H9 (cell line): ENCODE measurements at regions not wholly inside any gene's neighbourhood (a gene's known extent, or its start where the extent isn't known, plus 50 kb on each side); places are given as distances from the start of the nearest gene placed in this dataset.

Experiments used
- DNase-seq: peaks from one replicate; pipeline ENCODE4 v3.0.0-alpha.2; 2017
- H2AFZ ChIP-seq: one replicate; pipeline ENCODE4 v1.6.1; 2013; ENCODE audit warnings: mild to moderate bottlenecking, low read length, control low read depth, moderate library complexity
- H2AK5ac ChIP-seq: 2 replicates; pipeline ENCODE4 v1.6.1; 2013; ENCODE audit warnings: low read length, control low read depth, mixed read lengths; ENCODE audit not compliant: insufficient read length
- H2BK120ac ChIP-seq: one replicate; pipeline ENCODE4 v1.6.1; 2013; ENCODE audit warnings: low read depth, mild to moderate bottlenecking, low read length, control low read depth, inconsistent platforms; ENCODE audit not compliant: poor library complexity, severe bottlenecking
- H2BK12ac ChIP-seq: 2 replicates; pipeline ENCODE4 v1.6.1; 2013; ENCODE audit warnings: low read length, control low read depth, mixed read lengths, low read depth; ENCODE audit not compliant: insufficient read length
- H2BK15ac ChIP-seq: 2 replicates; pipeline ENCODE4 v1.6.1; 2013; ENCODE audit warnings: low read depth, low read length, control low read depth
- H2BK20ac ChIP-seq: one replicate; pipeline ENCODE4 v1.6.1; 2013; ENCODE audit warnings: low read depth, mild to moderate bottlenecking, low read length, control low read depth, inconsistent platforms; ENCODE audit not compliant: poor library complexity, severe bottlenecking
- H2BK5ac ChIP-seq: 2 replicates; pipeline ENCODE4 v1.6.1; 2013; ENCODE audit warnings: low read length, control low read depth, mixed read lengths; ENCODE audit not compliant: insufficient read length
- H3K14ac ChIP-seq: 2 replicates; pipeline ENCODE4 v1.6.1; 2013; ENCODE audit warnings: low read length, control low read depth; ENCODE audit not compliant: insufficient read depth
- H3K18ac ChIP-seq: 2 replicates; pipeline ENCODE4 v1.6.1; 2013; ENCODE audit warnings: low read depth, mild to moderate bottlenecking, mixed read lengths, low read length, control low read depth; ENCODE audit not compliant: insufficient read length
- H3K23ac ChIP-seq: 2 replicates; pipeline ENCODE4 v1.6.1; 2013; ENCODE audit warnings: low read length, control low read depth, mixed read lengths, low read depth; ENCODE audit not compliant: insufficient read length
- H3K23me2 ChIP-seq: 2 replicates; pipeline ENCODE4 v1.6.1; 2013; ENCODE audit warnings: low read depth, mild to moderate bottlenecking, mixed read lengths, low read length, control low read depth; ENCODE audit not compliant: insufficient read length, poor library complexity, severe bottlenecking
- H3K27ac ChIP-seq: 2 replicates; pipeline ENCODE4 v1.5.1; 2013; ENCODE audit warnings: low read length, control low read depth, mixed read lengths, low read depth; ENCODE audit not compliant: insufficient read length
- H3K27me3 ChIP-seq: 2 replicates; pipeline ENCODE4 v1.6.1; 2013; ENCODE audit warnings: low read length, control low read depth, inconsistent platforms; ENCODE audit not compliant: insufficient read depth
- H3K4ac ChIP-seq: 2 replicates; pipeline ENCODE4 v1.6.1; 2013; ENCODE audit warnings: low read depth, mild to moderate bottlenecking, control low read depth, inconsistent platforms, low read length, moderate library complexity
- H3K4me1 ChIP-seq: 2 replicates; pipeline ENCODE4 v1.6.1; 2013; ENCODE audit warnings: low read length, control low read depth, inconsistent platforms; ENCODE audit not compliant: insufficient read depth
- H3K4me2 ChIP-seq: 2 replicates; pipeline ENCODE4 v1.6.1; 2013; ENCODE audit warnings: low read length, control low read depth, mixed read lengths; ENCODE audit not compliant: insufficient read length, insufficient read depth
- H3K56ac ChIP-seq: 2 replicates; pipeline ENCODE4 v1.6.1; 2013; ENCODE audit warnings: low read depth, mild to moderate bottlenecking, mixed read lengths, low read length, control low read depth; ENCODE audit not compliant: insufficient read length
- H3K79me1 ChIP-seq: 2 replicates; pipeline ENCODE4 v1.6.1; 2013; ENCODE audit warnings: low read depth, mild to moderate bottlenecking, moderate library complexity, low read length, control low read depth, inconsistent platforms; ENCODE audit not compliant: insufficient read depth, poor library complexity, severe bottlenecking
- H3K79me2 ChIP-seq: 2 replicates; pipeline ENCODE4 v1.6.1; 2013; ENCODE audit warnings: low read length, control low read depth, inconsistent platforms; ENCODE audit not compliant: insufficient read depth
- H3K9ac ChIP-seq: 2 replicates; pipeline ENCODE4 v1.6.1; 2013; ENCODE audit warnings: low read length, control low read depth, mixed read lengths; ENCODE audit not compliant: insufficient read length; ENCODE audit errors: extremely low read depth
- H3K9me3 ChIP-seq: one replicate; pipeline ENCODE4 v1.6.1; 2013; ENCODE audit warnings: low read depth, low read length, inconsistent platforms; ENCODE audit not compliant: control insufficient read depth
- H3T11ph ChIP-seq: one replicate; pipeline ENCODE4 v1.6.1; 2013; ENCODE audit warnings: mild to moderate bottlenecking, low read length, control low read depth, inconsistent platforms
- H4K20me1 ChIP-seq: one replicate; pipeline ENCODE4 v1.6.1; 2013; ENCODE audit not compliant: control insufficient read depth, insufficient read length, insufficient read depth
- H4K5ac ChIP-seq: 2 replicates; pipeline ENCODE4 v1.6.1; 2013; ENCODE audit warnings: low read depth, mild to moderate bottlenecking, mixed read lengths, low read length, control low read depth; ENCODE audit not compliant: insufficient read length
- H4K8ac ChIP-seq: replicated peaks from 2 replicates; pipeline ENCODE4 v1.6.1; 2013; ENCODE audit warnings: low read length, control low read depth, mixed read lengths, low read depth; ENCODE audit not compliant: insufficient read length
- H4K91ac ChIP-seq: 2 replicates; pipeline ENCODE4 v1.6.1; 2013; ENCODE audit warnings: low read depth, mild to moderate bottlenecking, moderate library complexity, mixed read lengths, low read length, control low read depth; ENCODE audit not compliant: insufficient read length
- H3K27ac Mint-ChIP-seq, 3 experiments: 2 replicates in 2 of 3; 3 replicates in 1 of 3; pipeline ENCODE4 v1.8.0; 2020 to 2021; ENCODE audit warnings: mixed read lengths in 3 of 3, mild to moderate bottlenecking in 1 of 3, moderate library complexity in 1 of 3
- H3K27me3 Mint-ChIP-seq: 2 replicates; pipeline ENCODE4 v1.8.0; 2021; ENCODE audit warnings: low read depth, mild to moderate bottlenecking, moderate library complexity, mixed read lengths
- H3K36me3 Mint-ChIP-seq, 3 experiments: 2 replicates in 2 of 3; 3 replicates in 1 of 3; pipeline ENCODE4 v1.8.0; 2020 to 2021; ENCODE audit warnings: low read depth in 3 of 3, mixed read lengths in 3 of 3; ENCODE audit not compliant: insufficient read depth in 1 of 3
- H3K4me1 Mint-ChIP-seq, 2 experiments: 2 replicates each; pipeline ENCODE4 v1.8.0; 2020; ENCODE audit warnings: mixed read lengths in 2 of 2
- H3K4me3 Mint-ChIP-seq, 2 experiments: 2 replicates in 1 of 2; 3 replicates in 1 of 2; pipeline ENCODE4 v1.8.0; 2020 to 2021; ENCODE audit warnings: mild to moderate bottlenecking in 2 of 2, mixed read lengths in 2 of 2, moderate library complexity in 1 of 2
- H3K9me3 Mint-ChIP-seq, 2 experiments: 2 replicates in 1 of 2; 3 replicates in 1 of 2; pipeline ENCODE4 v1.8.0; 2020; ENCODE audit warnings: mild to moderate bottlenecking in 2 of 2, mixed read lengths in 2 of 2, moderate library complexity in 1 of 2
- CTCF ChIP-seq: fragments of 200-600 bp; sonication (generic); conservative IDR thresholded peaks from 3 replicates; pipeline ENCODE4 v1.8.0; 2021; ENCODE audit warnings: antibody characterized with exemption, mild to moderate bottlenecking
- WGBS: extraction: QIAGEN DNeasy Blood & Tissue Kit; methylation state at CpG from one replicate; pipeline ENCODE4 v1.1.7; 2013; ENCODE audit warnings: missing lambda C conversion rate, low lambda C conversion rate, mixed read lengths; ENCODE audit not compliant: insufficient read length; ENCODE audit errors: extremely low coverage; 5-methylcytosine and 5-hydroxymethylcytosine counted together

GRCh38 chr20:24797745-24798655, 151.1 kb upstream of the CST7 start:
- no peak overlapping the region for H3K23ac ChIP-seq
- H3K56ac ChIP-seq, result no peak overlapping the region
- H3K4me1 Mint-ChIP-seq, result peaks cover 0 to under 1% of the 10 kb centered on the region in 2 experiments; a peak in 1 of 4 replicates
- H2BK120ac ChIP-seq, result no peak overlapping the region
- no peak for TF ChIP-seq CTCF
- H4K8ac ChIP-seq, result no peak overlapping the region
- H3K4me1 ChIP-seq, result no peaks in the 10 kb centered on the region
- H3K9me3 ChIP-seq, result no peaks in the 10 kb centered on the region
- no peak overlapping the region for H3K14ac ChIP-seq
- H3T11ph ChIP-seq, result no peak overlapping the region
- no peak overlapping the region for H3K4me2 ChIP-seq
- no peaks in the 10 kb centered on the region; a peak in 1 of 7 replicates for H3K36me3 Mint-ChIP-seq
- H2BK15ac ChIP-seq, result no peak overlapping the region
- H3K4me3 Mint-ChIP-seq, result no peak overlapping the region
- no peaks in the 10 kb centered on the region for H3K23me2 ChIP-seq
- H3K9me3 Mint-ChIP-seq, result no peaks in the 10 kb centered on the region
- DNase-seq, result no peak
- H2AK5ac ChIP-seq, result no peak overlapping the region
- no peaks in the 10 kb centered on the region for H3K79me1 ChIP-seq
- H2BK12ac ChIP-seq, result no peak overlapping the region
- H3K4ac ChIP-seq, result no peak overlapping the region
- H3K27me3 ChIP-seq, result no peaks in the 10 kb centered on the region
- H4K20me1 ChIP-seq, result no peaks in the 10 kb centered on the region
- no peak overlapping the region for H2AFZ ChIP-seq
- no peak overlapping the region for H4K91ac ChIP-seq
- H2BK20ac ChIP-seq, result no peak overlapping the region
- no peak overlapping the region for H3K27ac Mint-ChIP-seq
- no peak overlapping the region for H3K18ac ChIP-seq
- no peak overlapping the region for H3K27ac ChIP-seq
- H3K79me2 ChIP-seq, result no peaks in the 10 kb centered on the region
- H3K9ac ChIP-seq, result no peak overlapping the region
- whole genome bisulfite sequencing, result no CpG with 5 or more reads among the region's 19 CpGs
- peaks cover 2% of the 10 kb centered on the region for H3K27me3 Mint-ChIP-seq
- no peak overlapping the region for H4K5ac ChIP-seq
- H2BK5ac ChIP-seq, result no peak overlapping the region
